NCI-H345 treated with DMSO at 0.1 percent for 48 hours (cell line): ENCODE measurements at regions not wholly inside any gene's neighbourhood (a gene's known extent, or its start where the extent isn't known, plus 50 kb on each side); places are given as distances from the start of the nearest gene placed in this dataset.
"Not testable (repeated sequence)": the region's sequence is repeated elsewhere in the genome, so short reads cannot be mapped to it uniquely, and the experiment has no call there.

ENCODE experiments used
- DNase-seq: peaks from one replicate; lab custom pipeline; 2025; ENCODE audit not compliant: unreplicated experiment; lab: John Stamatoyannopoulos, UW

- DNase-seq, result no peak
These were observed 296.6 kb downstream of the MED10 start for GRCh38 chr5:6081727-6082210.

- no peak for DNase-seq
These were observed 297.2 kb downstream of the MED10 start for GRCh38 chr5:6080930-6081726.

GRCh38 chr5:6080436-6080835 is 297.9 kb downstream of the MED10 start:
- no peak for DNase-seq

GRCh38 chr5:6078881-6079280 is 299.5 kb downstream of the MED10 start:
- no peak for DNase-seq

GRCh38 chr5:6076341-6077239 is 301.8 kb downstream of the MED10 start:
- DNase-seq, result no peak

GRCh38 chr5:6072488-6072887 is 305.9 kb downstream of the MED10 start:
- not testable (repeated sequence) for DNase-seq

- DNase-seq, result no peak
These were observed 308.7 kb downstream of the MED10 start for GRCh38 chr5:6069496-6070185.

GRCh38 chr5:6066016-6066415 is 312.3 kb downstream of the MED10 start:
- DNase-seq, result no peak

GRCh38 chr5:6059137-6059800 is 319.1 kb downstream of the MED10 start:
- no peak for DNase-seq

- DNase-seq, result no peak
These were observed 320.2 kb downstream of the MED10 start for GRCh38 chr5:6058055-6058715.

GRCh38 chr5:6056280-6056679 is 322.1 kb downstream of the MED10 start:
- no peak for DNase-seq

- no peak for DNase-seq
These were observed 328.7 kb downstream of the MED10 start for GRCh38 chr5:6049662-6050061.

GRCh38 chr5:6048746-6049145 is 329.6 kb downstream of the MED10 start:
- DNase-seq, result no peak

- DNase-seq, result no peak
These were observed 331.9 kb downstream of the MED10 start for GRCh38 chr5:6046296-6046967.

GRCh38 chr5:6043491-6044310 is 334.6 kb downstream of the MED10 start:
- DNase-seq, result no peak

GRCh38 chr5:6041977-6042550 is 336.3 kb downstream of the MED10 start:
- DNase-seq, result no peak

GRCh38 chr5:6039111-6039510 is 339.2 kb downstream of the MED10 start:
- no peak for DNase-seq

- DNase-seq, result no peak
These were observed 342.3 kb downstream of the MED10 start for GRCh38 chr5:6036006-6036405.
